ENCODE measurements at regions not wholly inside any gene's neighbourhood (a gene's known extent, or its start where the extent isn't known, plus 50 kb on each side); places are given as distances from the start of the nearest gene placed in this dataset.

GRCh38 chr21:15567191-15567590, 162.6 kb upstream of the USP25 start:
- no peak for DNase-seq

GRCh38 chr21:15568516-15568915, 161.3 kb upstream of the USP25 start:
- no peak for ATAC-seq
- no peak for DNase-seq
- Histone ChIP-seq H3K27ac (no peak overlapping the region), H3K36me3 (no peaks in the 10 kb centered on the region), H3K4me3 (no peak overlapping the region), H3K4me1 (no peaks in the 10 kb centered on the region), H3K9me3 (no peaks in the 10 kb centered on the region), H3K27me3 (no peaks in the 10 kb centered on the region)
- TF ChIP-seq, protein P1, sequence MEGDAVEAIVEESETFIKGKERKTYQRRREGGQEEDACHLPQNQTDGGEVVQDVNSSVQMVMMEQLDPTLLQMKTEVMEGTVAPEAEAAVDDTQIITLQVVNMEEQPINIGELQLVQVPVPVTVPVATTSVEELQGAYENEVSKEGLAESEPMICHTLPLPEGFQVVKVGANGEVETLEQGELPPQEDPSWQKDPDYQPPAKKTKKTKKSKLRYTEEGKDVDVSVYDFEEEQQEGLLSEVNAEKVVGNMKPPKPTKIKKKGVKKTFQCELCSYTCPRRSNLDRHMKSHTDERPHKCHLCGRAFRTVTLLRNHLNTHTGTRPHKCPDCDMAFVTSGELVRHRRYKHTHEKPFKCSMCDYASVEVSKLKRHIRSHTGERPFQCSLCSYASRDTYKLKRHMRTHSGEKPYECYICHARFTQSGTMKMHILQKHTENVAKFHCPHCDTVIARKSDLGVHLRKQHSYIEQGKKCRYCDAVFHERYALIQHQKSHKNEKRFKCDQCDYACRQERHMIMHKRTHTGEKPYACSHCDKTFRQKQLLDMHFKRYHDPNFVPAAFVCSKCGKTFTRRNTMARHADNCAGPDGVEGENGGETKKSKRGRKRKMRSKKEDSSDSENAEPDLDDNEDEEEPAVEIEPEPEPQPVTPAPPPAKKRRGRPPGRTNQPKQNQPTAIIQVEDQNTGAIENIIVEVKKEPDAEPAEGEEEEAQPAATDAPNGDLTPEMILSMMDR (IDR thresholded peaks at IDR 0.05): no peak
- intact Hi-C loops (cut with DNase I): no loop called here

More at GRCh38 chr21:15567191-15567590, 162.6 kb upstream of the USP25 start:
- ATAC-seq: no peak
- TF ChIP-seq, protein P1 (IDR thresholded peaks at IDR 0.05): no peak
- no peak overlapping the region for H3K27ac ChIP-seq
- H3K9me3 ChIP-seq: no peaks in the 10 kb centered on the region
- no peaks in the 10 kb centered on the region for H3K27me3 ChIP-seq
- no peaks in the 10 kb centered on the region for H3K36me3 ChIP-seq
- intact Hi-C loops (cut with DNase I): no loop called here
- H3K4me3 ChIP-seq: no peak overlapping the region
- no peaks in the 10 kb centered on the region for H3K4me1 ChIP-seq

GRCh38 chr21:15586752-15587427, 142.9 kb upstream of the USP25 start:
- H3K27ac ChIP-seq: no peak overlapping the region
- TF ChIP-seq, protein P1 (IDR thresholded peaks at IDR 0.05): no peak
- DNase-seq (no peak), ATAC-seq (no peak)
- no peak overlapping the region for H3K4me3 ChIP-seq
- intact Hi-C loops (cut with DNase I): no loop called here
- no peaks in the 10 kb centered on the region for H3K9me3 ChIP-seq
- H3K4me1 ChIP-seq: no peaks in the 10 kb centered on the region
- no peaks in the 10 kb centered on the region for H3K36me3 ChIP-seq
- H3K27me3 ChIP-seq: no peaks in the 10 kb centered on the region

GRCh38 chr21:15592271-15592860, 137.4 kb upstream of the USP25 start:
- Histone ChIP-seq H3K27me3 (no peaks in the 10 kb centered on the region), H3K36me3 (no peaks in the 10 kb centered on the region), H3K9me3 (no peaks in the 10 kb centered on the region), H3K4me3 (no peak overlapping the region), H3K4me1 (no peaks in the 10 kb centered on the region), H3K27ac (no peak overlapping the region)
- TF ChIP-seq, protein P1 (IDR thresholded peaks at IDR 0.05): peak; percentile 55
- DNase-seq (no peak), ATAC-seq (peak; percentile 76)
- intact Hi-C loops (cut with DNase I): no loop called here

GRCh38 chr21:15592957-15593356, 136.8 kb upstream of the USP25 start:
- H3K4me3 ChIP-seq: no peak overlapping the region
- H3K27ac ChIP-seq: no peak overlapping the region
- intact Hi-C loops (cut with DNase I): no loop called here
- H3K27me3 ChIP-seq: no peaks in the 10 kb centered on the region
- TF ChIP-seq, protein P1 (IDR thresholded peaks at IDR 0.05): no peak
- ATAC-seq: no peak
- H3K36me3 ChIP-seq: no peaks in the 10 kb centered on the region
- no peaks in the 10 kb centered on the region for H3K4me1 ChIP-seq
- no peaks in the 10 kb centered on the region for H3K9me3 ChIP-seq
- no peak for DNase-seq
